Large intestine (tissue), 3 donors: ENCODE measurements at regions not wholly inside any gene's neighbourhood (a gene's known extent, or its start where the extent isn't known, plus 50 kb on each side); places are given as distances from the start of the nearest gene placed in this dataset.

Experiments
- DNase-seq, 2 donors: peaks; one replicate each; pipeline versions ENCODE4 v3.0.0 to v3.0.0-alpha.2; 2013
- H3K27ac ChIP-seq: one replicate; pipeline ENCODE4 v1.5.1; 2013; ENCODE audit warnings: low read length
- H3K27me3 ChIP-seq: 2 replicates; pipeline ENCODE4 v1.6.1; 2013; ENCODE audit warnings: low read length; ENCODE audit not compliant: control insufficient read depth, insufficient read depth
- H3K36me3 ChIP-seq: 2 replicates; pipeline ENCODE4 v1.6.1; 2013; ENCODE audit warnings: low read length; ENCODE audit not compliant: control insufficient read depth, insufficient read depth
- H3K4me1 ChIP-seq: one replicate; pipeline ENCODE4 v1.6.1; 2013; ENCODE audit warnings: low read length; ENCODE audit not compliant: control insufficient read depth, insufficient read depth
- H3K4me3 ChIP-seq: one replicate; pipeline ENCODE4 v1.5.1; 2013; ENCODE audit warnings: low read length
- H3K9me3 ChIP-seq: one replicate; pipeline ENCODE4 v1.6.1; 2013; ENCODE audit warnings: mild to moderate bottlenecking, low read depth, low read length, moderate library complexity; ENCODE audit not compliant: control insufficient read depth
- WGBS: methylation state at CpG from one replicate; pipeline ENCODE4 v1.1.5; 2013; ENCODE audit warnings: low lambda C conversion rate; ENCODE audit not compliant: insufficient coverage; 5-methylcytosine and 5-hydroxymethylcytosine counted together

GRCh38 chr21:34271189-34271851 is 92.5 kb upstream of the KCNE2 start:
- peaks cover 3% of the 10 kb centered on the region for H3K27me3 ChIP-seq
- H3K4me3 ChIP-seq, result no peak overlapping the region
- DNase-seq, result no peak
- no CpG with 5 or more reads among the region's 2 CpGs for WGBS
- no peak overlapping the region for H3K27ac ChIP-seq
- no peaks in the 10 kb centered on the region for H3K9me3 ChIP-seq
- no peaks in the 10 kb centered on the region for H3K4me1 ChIP-seq
- no peaks in the 10 kb centered on the region for H3K36me3 ChIP-seq

- Histone ChIP-seq H3K27me3 (peaks cover 3% of the 10 kb centered on the region), H3K36me3 (no peaks in the 10 kb centered on the region), H3K27ac (no peak overlapping the region), H3K4me1 (no peaks in the 10 kb centered on the region), H3K4me3 (no peak overlapping the region), H3K9me3 (no peaks in the 10 kb centered on the region)
- no peak for DNase-seq
- 65% methylated on average over 4 of the region's 5 CpGs for WGBS
These were observed 91.5 kb upstream of the KCNE2 start for GRCh38 chr21:34272321-34272720.

DNA sequence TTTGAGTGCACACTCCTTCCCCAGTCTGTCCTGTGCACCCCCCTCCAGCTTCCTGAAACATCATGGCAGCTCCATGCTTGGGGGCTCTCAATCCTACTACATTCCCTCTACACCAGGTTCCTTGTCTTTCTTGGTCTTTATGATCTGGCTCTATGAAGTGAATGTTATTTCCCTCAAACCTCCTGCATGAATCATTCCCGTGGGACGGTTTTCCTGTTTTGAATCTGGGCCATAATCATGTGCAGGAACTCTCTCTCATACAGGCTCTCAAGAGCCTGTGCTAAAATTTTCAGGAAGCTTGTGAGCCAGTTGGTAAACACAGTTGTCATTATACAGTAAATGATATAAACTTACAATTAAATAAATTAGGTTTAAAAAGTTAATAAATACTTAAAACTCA is 89.8 kb upstream of the KCNE2 start:
- H3K36me3 ChIP-seq, result no peaks in the 10 kb centered on the region
- peaks cover 3% of the 10 kb centered on the region for H3K27me3 ChIP-seq
- no peak overlapping the region for H3K27ac ChIP-seq
- no peaks in the 10 kb centered on the region for H3K9me3 ChIP-seq
- no peaks in the 10 kb centered on the region for H3K4me1 ChIP-seq
- DNase-seq, result no peak
- H3K4me3 ChIP-seq, result no peak overlapping the region
- WGBS, result no CpG with 5 or more reads among the region's 2 CpGs

DNA sequence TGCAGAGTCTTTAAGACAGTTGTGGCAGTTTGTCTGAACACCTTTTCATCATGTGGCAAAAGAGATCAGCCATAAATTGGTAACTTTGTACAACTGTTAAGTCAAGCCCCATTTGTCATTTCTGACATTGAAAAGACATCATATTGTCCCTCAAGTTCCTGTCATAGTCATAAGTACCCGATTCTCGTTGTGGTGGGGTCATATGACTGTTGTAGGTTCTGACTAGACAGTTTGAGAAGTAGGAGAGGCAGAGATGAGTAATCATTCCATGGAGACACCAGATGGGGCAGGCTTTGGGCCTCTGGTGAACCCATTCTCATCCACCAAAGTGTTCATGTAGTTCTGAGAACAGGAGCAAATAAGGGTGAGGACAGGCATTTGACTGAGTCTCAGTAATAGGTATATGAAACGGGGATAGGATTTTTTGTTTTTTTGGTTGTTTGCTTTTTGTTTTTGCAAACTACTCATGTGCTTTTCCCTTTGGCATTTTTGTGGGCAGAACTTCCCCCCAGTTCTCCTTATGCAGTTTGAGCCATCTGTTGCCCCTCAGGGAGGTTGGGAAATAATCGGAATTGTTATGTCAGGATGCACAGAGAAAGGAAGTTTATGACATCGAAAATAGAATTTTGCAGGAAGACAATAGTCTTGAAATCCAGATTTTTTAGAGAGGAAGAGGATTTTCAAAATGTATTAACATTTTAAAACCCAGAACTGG is 86.9 kb upstream of the KCNE2 start:
- Histone ChIP-seq H3K27me3 (peaks cover 3% of the 10 kb centered on the region), H3K27ac (no peak overlapping the region), H3K36me3 (no peaks in the 10 kb centered on the region), H3K9me3 (no peaks in the 10 kb centered on the region), H3K4me1 (no peaks in the 10 kb centered on the region), H3K4me3 (no peak overlapping the region)
- WGBS, result 100% methylated on average over 3 of the region's 5 CpGs
- DNase-seq, result no peak

DNA sequence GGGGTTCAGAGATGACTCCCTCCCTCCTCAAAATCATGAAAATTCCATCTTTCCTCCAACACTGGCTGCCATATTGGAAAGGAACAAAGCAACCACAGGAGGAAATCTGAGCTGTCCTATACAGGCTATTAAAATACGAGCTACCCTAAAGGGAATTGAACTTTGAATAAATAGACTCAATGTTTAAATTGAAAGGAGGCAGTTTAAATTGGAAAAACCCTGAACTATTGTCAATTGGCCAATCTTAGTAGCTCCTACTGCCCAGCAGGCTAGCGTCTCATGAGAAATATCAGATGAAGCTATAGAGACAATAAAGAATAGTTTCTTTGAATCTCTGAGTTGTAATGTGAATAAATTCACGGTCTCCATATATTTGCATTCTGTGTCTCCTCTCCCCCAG is 85.4 kb upstream of the KCNE2 start:
- Histone ChIP-seq H3K27me3 (peaks cover under 1% of the 10 kb centered on the region), H3K9me3 (no peaks in the 10 kb centered on the region), H3K27ac (no peak overlapping the region), H3K36me3 (no peaks in the 10 kb centered on the region), H3K4me3 (no peak overlapping the region), H3K4me1 (no peaks in the 10 kb centered on the region)
- no CpG with 5 or more reads among the region's 3 CpGs for WGBS
- no peak for DNase-seq

DNA sequence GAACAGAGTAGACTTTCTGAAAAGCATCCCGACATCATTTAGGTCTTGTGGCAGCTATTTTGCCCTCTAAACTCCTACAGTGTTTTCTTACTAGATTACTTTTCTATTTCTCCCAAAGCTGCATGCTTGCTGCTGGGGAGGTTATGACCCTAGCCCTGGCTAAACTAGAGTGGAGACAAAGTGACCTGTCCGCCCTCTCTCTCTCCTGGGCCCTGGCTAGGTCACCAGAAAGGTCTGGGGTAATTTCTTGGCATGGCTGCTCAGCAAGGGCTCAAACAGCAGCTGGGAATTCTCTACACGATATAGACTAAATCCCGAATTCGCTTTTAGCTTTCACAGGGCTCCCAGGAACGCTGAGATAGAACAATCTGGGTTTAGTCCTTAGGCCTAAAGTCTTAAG is 84.5 kb upstream of the KCNE2 start:
- no peak overlapping the region for H3K4me3 ChIP-seq
- no peak for DNase-seq
- H3K4me1 ChIP-seq, result no peaks in the 10 kb centered on the region
- WGBS, result 100% methylated on average over 1 of the region's 6 CpGs
- no peaks in the 10 kb centered on the region for H3K36me3 ChIP-seq
- no peaks in the 10 kb centered on the region for H3K9me3 ChIP-seq
- H3K27ac ChIP-seq, result no peak overlapping the region
- H3K27me3 ChIP-seq, result no peaks in the 10 kb centered on the region

GRCh38 chr21:34279883-34280282 is 83.9 kb upstream of the KCNE2 start:
- H3K27ac ChIP-seq, result no peak overlapping the region
- WGBS, result no CpG with 5 or more reads among the region's 3 CpGs
- no peak for DNase-seq

GRCh38 chr21:34280389-34280795 is 83.4 kb upstream of the KCNE2 start:
- no peak overlapping the region for H3K27ac ChIP-seq
- no peaks in the 10 kb centered on the region for H3K27me3 ChIP-seq
- no peaks in the 10 kb centered on the region for H3K4me1 ChIP-seq
- no CpG with 5 or more reads among the region's 6 CpGs for WGBS
- no peaks in the 10 kb centered on the region for H3K36me3 ChIP-seq
- no peak overlapping the region for H3K4me3 ChIP-seq
- peak; percentile 16 to 22 for DNase-seq
- peaks cover 6% of the 10 kb centered on the region for H3K9me3 ChIP-seq

More at GRCh38 chr21:34279883-34280282, 83.9 kb upstream of the KCNE2 start:
- H3K36me3 ChIP-seq, result no peaks in the 10 kb centered on the region
- no peaks in the 10 kb centered on the region for H3K27me3 ChIP-seq
- no peaks in the 10 kb centered on the region for H3K4me1 ChIP-seq
- H3K4me3 ChIP-seq, result no peak overlapping the region
- peaks cover 2% of the 10 kb centered on the region for H3K9me3 ChIP-seq

DNA sequence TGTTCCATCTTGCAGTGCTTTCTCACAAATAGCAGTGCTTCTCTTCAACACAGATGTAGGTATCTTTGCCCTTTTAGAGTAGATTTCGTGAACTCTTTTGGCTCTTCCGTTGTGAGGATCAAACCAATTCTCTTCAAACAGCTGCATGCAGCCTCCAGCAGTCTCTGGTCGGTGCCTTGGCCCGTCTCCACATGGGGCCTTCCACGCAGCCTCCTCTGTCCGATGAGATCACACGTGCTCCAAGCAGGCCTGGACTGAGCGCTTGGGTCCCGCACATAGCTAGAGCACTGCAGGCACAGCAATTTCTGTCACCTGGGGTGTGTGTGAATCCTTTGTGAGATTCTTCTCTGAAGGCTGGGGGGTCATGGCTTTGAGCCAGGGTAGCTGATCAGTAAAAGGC is 82.8 kb upstream of the KCNE2 start:
- no peaks in the 10 kb centered on the region for H3K27me3 ChIP-seq
- peaks cover 6% of the 10 kb centered on the region for H3K9me3 ChIP-seq
- peak in 1 of 2 donors; percentile 7 for DNase-seq
- H3K36me3 ChIP-seq, result no peaks in the 10 kb centered on the region
- H3K4me1 ChIP-seq, result no peaks in the 10 kb centered on the region
- no peak overlapping the region for H3K4me3 ChIP-seq
- WGBS, result no CpG with 5 or more reads among the region's 9 CpGs
- H3K27ac ChIP-seq, result no peak overlapping the region

DNA sequence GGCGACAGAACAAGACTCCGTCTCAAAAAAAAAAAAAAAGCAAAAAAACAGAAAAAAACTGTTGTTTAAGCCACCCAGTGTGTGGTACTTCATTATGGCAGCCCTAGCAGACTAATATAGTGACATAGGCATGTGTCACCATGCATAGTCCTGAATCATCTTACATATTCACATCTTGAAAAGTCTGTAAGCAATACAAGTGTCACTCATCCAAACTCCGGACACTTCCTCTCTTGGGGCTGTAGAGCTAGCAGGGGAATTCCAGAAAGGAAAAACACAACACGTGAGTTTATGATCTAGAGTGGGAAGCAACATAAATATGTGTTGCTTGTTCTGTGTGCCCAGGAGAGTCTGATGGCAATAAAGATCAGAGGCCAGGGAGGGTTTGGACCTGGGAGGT is 81.6 kb upstream of the KCNE2 start:
- WGBS, result no CpG with 5 or more reads among the region's 4 CpGs
- Histone ChIP-seq H3K27me3 (no peaks in the 10 kb centered on the region), H3K4me3 (no peak overlapping the region), H3K27ac (no peak overlapping the region), H3K36me3 (no peaks in the 10 kb centered on the region), H3K4me1 (no peaks in the 10 kb centered on the region), H3K9me3 (peaks cover 6% of the 10 kb centered on the region)
- DNase-seq, result no peak

GRCh38 chr21:34284666-34285065 is 79.1 kb upstream of the KCNE2 start:
- Histone ChIP-seq H3K27me3 (no peaks in the 10 kb centered on the region), H3K36me3 (no peaks in the 10 kb centered on the region), H3K27ac (no peak overlapping the region), H3K9me3 (peaks cover 15% of the 10 kb centered on the region), H3K4me1 (no peaks in the 10 kb centered on the region), H3K4me3 (no peak overlapping the region)
- no CpG with 5 or more reads among the region's 4 CpGs for WGBS
- DNase-seq, result no peak
